Fibroblast of lung (primary cell): ENCODE measurements at regions not wholly inside any gene's neighbourhood (a gene's known extent, or its start where the extent isn't known, plus 50 kb on each side); places are given as distances from the start of the nearest gene placed in this dataset.

ENCODE experiments used
- DNase-seq, 2 donors: peaks; one replicate each; pipeline versions ENCODE4 v3.0.0 to v3.0.0-alpha.2; 2010; ENCODE audit warnings: low read depth in 2 of 2
- H2AFZ ChIP-seq: 2 replicates; pipeline ENCODE4 v1.5.1; 2012; ENCODE audit warnings: low read length, control low read depth, inconsistent platforms
- H3K27ac ChIP-seq: 2 replicates; pipeline ENCODE4 v1.5.1; 2011; ENCODE audit warnings: low read length, control low read depth; ENCODE audit not compliant: insufficient read depth
- H3K27me3 ChIP-seq: 2 replicates; pipeline ENCODE4 v1.5.1; 2011; ENCODE audit warnings: mild to moderate bottlenecking, low read length; ENCODE audit not compliant: control insufficient read depth, insufficient read depth
- H3K36me3 ChIP-seq: 2 replicates; pipeline ENCODE4 v1.5.1; 2011; ENCODE audit warnings: low read length; ENCODE audit not compliant: control insufficient read depth, insufficient read depth
- H3K4me1 ChIP-seq: 2 replicates; pipeline ENCODE4 v1.5.1; 2011; ENCODE audit warnings: low read length; ENCODE audit not compliant: control insufficient read depth, insufficient read depth; ENCODE audit errors: extremely low read depth
- H3K4me2 ChIP-seq: 2 replicates; pipeline ENCODE4 v1.5.1; 2011; ENCODE audit warnings: low read length, control low read depth; ENCODE audit not compliant: insufficient read depth; ENCODE audit errors: extremely low read depth
- H3K4me3 ChIP-seq, 4 experiments: fragments of 200-600 bp in 1 of 4; sonication (generic) in 1 of 4; replicated peaks in 1 of 4; 2 replicates each; pipeline ENCODE4 v1.5.1; 2011 to 2016; ENCODE audit warnings: low read length in 4 of 4, low read depth in 3 of 4, mild to moderate bottlenecking in 3 of 4, control low read depth in 2 of 4, inconsistent platforms in 1 of 4, mixed read lengths in 1 of 4; ENCODE audit not compliant: insufficient read depth in 1 of 4; ENCODE audit errors: control extremely low read depth in 1 of 4
- H3K79me2 ChIP-seq: 2 replicates; pipeline ENCODE4 v1.5.1; 2012; ENCODE audit warnings: mild to moderate bottlenecking, low read length, inconsistent platforms; ENCODE audit not compliant: control insufficient read depth, insufficient read depth
- H3K9ac ChIP-seq: 2 replicates; pipeline ENCODE4 v1.5.1; 2011; ENCODE audit warnings: mild to moderate bottlenecking, low read length, control low read depth; ENCODE audit not compliant: insufficient read depth
- H3K9me3 ChIP-seq: 2 replicates; pipeline ENCODE4 v1.5.1; 2012; ENCODE audit warnings: low read depth, low read length; ENCODE audit not compliant: control insufficient read depth, insufficient read depth
- H4K20me1 ChIP-seq: 2 replicates; pipeline ENCODE4 v1.5.1; 2011; ENCODE audit warnings: low read length; ENCODE audit not compliant: control insufficient read depth, insufficient read depth; ENCODE audit errors: extremely low read depth
- EZH2 ChIP-seq: IDR thresholded peaks from 2 replicates; pipeline ENCODE4 v1.5.1; 2012; ENCODE audit warnings: low read length, control low read depth, mild to moderate bottlenecking; ENCODE audit errors: missing control alignments
- TF ChIP-seq, protein P1 (sequence below), 2 donors: IDR thresholded peaks in 1 of 2; conservative IDR thresholded peaks in 1 of 2; 1 replicate in 1 of 2; 2 replicates in 1 of 2; pipeline ENCODE4 v1.5.1; 2011 to 2012; ENCODE audit warnings: low read length in 2 of 2, control low read depth in 1 of 2, inconsistent platforms in 1 of 2, low read depth in 1 of 2, mild to moderate bottlenecking in 1 of 2

GRCh38 chr20:23157734-23158133 lies 71.6 kb upstream of the CD93 start:
- Histone ChIP-seq H2AFZ (no peak overlapping the region), H3K9ac (no peak overlapping the region), H3K27me3 (no peaks in the 10 kb centered on the region), H3K4me3 (no peak overlapping the region), H3K36me3 (no peaks in the 10 kb centered on the region), H3K27ac (no peak overlapping the region), H4K20me1 (no peaks in the 10 kb centered on the region), H3K4me2 (no peak overlapping the region), H3K79me2 (no peaks in the 10 kb centered on the region), H3K9me3 (no peaks in the 10 kb centered on the region), H3K4me1 (peaks cover 21% of the 10 kb centered on the region)
- TF ChIP-seq, protein P1, sequence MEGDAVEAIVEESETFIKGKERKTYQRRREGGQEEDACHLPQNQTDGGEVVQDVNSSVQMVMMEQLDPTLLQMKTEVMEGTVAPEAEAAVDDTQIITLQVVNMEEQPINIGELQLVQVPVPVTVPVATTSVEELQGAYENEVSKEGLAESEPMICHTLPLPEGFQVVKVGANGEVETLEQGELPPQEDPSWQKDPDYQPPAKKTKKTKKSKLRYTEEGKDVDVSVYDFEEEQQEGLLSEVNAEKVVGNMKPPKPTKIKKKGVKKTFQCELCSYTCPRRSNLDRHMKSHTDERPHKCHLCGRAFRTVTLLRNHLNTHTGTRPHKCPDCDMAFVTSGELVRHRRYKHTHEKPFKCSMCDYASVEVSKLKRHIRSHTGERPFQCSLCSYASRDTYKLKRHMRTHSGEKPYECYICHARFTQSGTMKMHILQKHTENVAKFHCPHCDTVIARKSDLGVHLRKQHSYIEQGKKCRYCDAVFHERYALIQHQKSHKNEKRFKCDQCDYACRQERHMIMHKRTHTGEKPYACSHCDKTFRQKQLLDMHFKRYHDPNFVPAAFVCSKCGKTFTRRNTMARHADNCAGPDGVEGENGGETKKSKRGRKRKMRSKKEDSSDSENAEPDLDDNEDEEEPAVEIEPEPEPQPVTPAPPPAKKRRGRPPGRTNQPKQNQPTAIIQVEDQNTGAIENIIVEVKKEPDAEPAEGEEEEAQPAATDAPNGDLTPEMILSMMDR (conservative IDR thresholded peaks at IDR 0.05 in 1 of 2, IDR thresholded peaks at IDR 0.05 in 1 of 2; ENCODE audit: low read depth in 1 of 2, low read length in 2 of 2): no peak
- no peak for TF ChIP-seq EZH2
- peak in 1 of 2 donors; percentile 50 for DNase-seq

- Histone ChIP-seq H3K4me2 (no peak overlapping the region), H3K4me1 (peaks cover 28% of the 10 kb centered on the region), H3K27ac (peak overlapping the region; percentile 58)
Measured at GRCh38 chr20:23156842-23157423, 70.8 kb upstream of the CD93 start.

GRCh38 chr20:23156170-23156841 lies 70.2 kb upstream of the CD93 start:
- H3K27me3 ChIP-seq: no peaks in the 10 kb centered on the region
- TF ChIP-seq, protein P1 (conservative IDR thresholded peaks at IDR 0.05 in 1 of 2, IDR thresholded peaks at IDR 0.05 in 1 of 2; ENCODE audit: low read depth in 1 of 2, low read length in 2 of 2): no peak
- TF ChIP-seq EZH2: no peak
- no peaks in the 10 kb centered on the region for H3K9me3 ChIP-seq
- H3K4me1 ChIP-seq: peaks cover 34% of the 10 kb centered on the region
- DNase-seq: peak; percentile 84 to 88
- H3K4me2 ChIP-seq: peak overlapping the region; percentile 1
- no peaks in the 10 kb centered on the region for H3K79me2 ChIP-seq
- no peak overlapping the region for H3K9ac ChIP-seq
- no peak overlapping the region for H2AFZ ChIP-seq
- H4K20me1 ChIP-seq: no peaks in the 10 kb centered on the region
- H3K4me3 ChIP-seq: no peak overlapping the region
- H3K27ac ChIP-seq: peak overlapping the region; percentile 58
- no peaks in the 10 kb centered on the region for H3K36me3 ChIP-seq

More at GRCh38 chr20:23156842-23157423, 70.8 kb upstream of the CD93 start:
- Histone ChIP-seq H3K79me2 (no peaks in the 10 kb centered on the region), H3K4me3 (no peak overlapping the region), H3K9me3 (no peaks in the 10 kb centered on the region), H3K36me3 (no peaks in the 10 kb centered on the region), H3K9ac (no peak overlapping the region), H4K20me1 (no peaks in the 10 kb centered on the region), H2AFZ (no peak overlapping the region), H3K27me3 (no peaks in the 10 kb centered on the region)
- TF ChIP-seq, protein P1 (conservative IDR thresholded peaks at IDR 0.05 in 1 of 2, IDR thresholded peaks at IDR 0.05 in 1 of 2; ENCODE audit: low read depth in 1 of 2, low read length in 2 of 2): no peak
- TF ChIP-seq EZH2: no peak
- peak in 1 of 2 donors; percentile 14 for DNase-seq
